GM19025 (cell line): ENCODE measurements at regions not wholly inside any gene's neighbourhood (a gene's known extent, or its start where the extent isn't known, plus 50 kb on each side); places are given as distances from the start of the nearest gene placed in this dataset.
"Not testable (repeated sequence)": the region's sequence is repeated elsewhere in the genome, so short reads cannot be mapped to it uniquely, and the experiment has no call there.

ENCODE experiments used
- ATAC-seq: cut with Tn5 transposase; IDR thresholded peaks from one replicate; pipeline ENCODE4 v1.9.1; 2021; ENCODE audit warnings: mild to moderate bottlenecking, low read depth, moderate library complexity; ENCODE audit not compliant: unreplicated experiment

DNA sequence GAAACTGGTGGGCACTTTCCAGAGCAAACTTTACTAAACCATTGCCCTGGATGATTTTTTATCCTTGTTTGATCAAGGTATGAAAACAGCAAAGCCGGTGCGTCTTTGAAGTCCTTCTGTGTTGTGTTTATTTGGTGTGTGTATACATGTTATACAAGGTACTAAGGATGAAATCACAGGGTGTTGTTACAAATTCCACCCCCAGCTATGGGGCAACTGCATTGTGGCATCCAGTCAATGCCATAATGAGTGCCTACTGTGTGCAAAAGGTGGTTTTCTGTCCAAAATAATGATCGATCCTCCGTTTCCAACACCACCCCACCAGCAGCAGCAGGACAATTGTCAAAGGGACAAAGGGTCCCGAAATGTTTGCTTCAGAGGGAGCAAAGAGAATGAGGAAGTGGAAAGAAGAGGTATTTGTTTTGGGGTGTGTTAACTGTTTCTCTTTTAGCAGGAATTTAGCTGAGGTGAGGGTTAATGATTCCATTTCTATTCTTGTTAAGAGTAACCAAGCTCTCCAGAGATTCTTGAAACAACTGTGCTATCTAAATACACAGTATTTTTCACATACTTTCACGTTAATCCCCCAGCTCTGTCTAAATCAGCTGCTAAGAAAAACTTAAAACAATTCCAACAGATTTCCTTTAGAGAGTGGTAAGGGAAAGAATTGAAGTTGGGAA is 568.7 kb upstream of the KLF4 start:
- no peak for ATAC-seq

GRCh38 chr9:108057421-108058134 is 568.0 kb upstream of the KLF4 start:
- no peak for ATAC-seq

DNA sequence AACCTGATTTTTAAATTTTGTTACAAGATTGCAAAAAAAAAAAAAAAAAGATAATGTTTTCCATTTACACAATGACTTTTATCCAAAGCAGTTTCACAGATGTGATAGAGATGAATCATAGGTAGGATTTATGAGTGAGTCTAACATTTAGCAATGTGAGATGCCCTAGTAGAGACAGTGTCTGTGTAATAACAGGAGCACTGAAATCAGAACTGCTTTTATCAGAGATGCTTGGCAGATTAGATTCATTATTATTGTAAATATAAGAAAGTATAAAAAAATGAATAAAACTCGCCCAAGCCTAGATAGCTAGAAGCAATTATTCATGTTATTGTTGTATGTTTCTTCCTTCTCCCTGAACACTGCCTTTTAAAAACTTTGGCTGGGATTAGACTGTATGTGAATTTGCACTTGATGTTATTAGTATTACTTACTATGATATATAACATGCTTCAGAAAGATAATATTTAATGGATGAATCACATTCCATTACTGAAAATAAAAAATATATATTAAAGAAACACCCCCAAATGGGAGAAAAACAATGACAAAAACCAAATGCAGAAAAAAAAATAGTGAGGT is 567.3 kb upstream of the KLF4 start:
- ATAC-seq: no peak

GRCh38 chr9:108056084-108056804 is 566.7 kb upstream of the KLF4 start:
- no peak for ATAC-seq

- no peak for ATAC-seq
These were observed 564.6 kb upstream of the KLF4 start for GRCh38 chr9:108054131-108054630.

DNA sequence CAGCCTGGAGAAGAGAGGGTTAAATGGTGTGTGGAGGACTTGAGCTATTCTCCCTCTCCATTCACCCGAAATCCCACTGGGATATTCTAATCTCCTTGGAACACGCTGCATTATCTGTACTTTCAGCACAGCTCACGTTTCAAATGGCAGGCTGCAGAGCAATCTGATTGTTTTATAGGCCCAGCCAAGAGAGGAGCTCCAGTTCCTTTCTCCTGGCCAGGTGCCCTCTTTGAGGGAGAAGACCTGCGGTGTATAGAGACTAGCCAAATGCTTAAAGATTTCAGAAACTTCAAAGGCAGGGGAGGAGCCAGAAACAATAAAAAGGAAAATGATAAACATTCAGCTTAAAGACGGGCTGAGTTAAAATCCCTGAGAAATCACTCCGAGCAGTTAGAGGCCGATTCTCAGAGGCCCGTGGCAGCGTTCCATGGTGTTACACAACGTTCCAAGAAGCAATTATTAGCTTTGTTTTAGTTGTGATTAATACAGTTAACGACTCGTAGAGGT is 564.0 kb upstream of the KLF4 start:
- no peak for ATAC-seq

DNA sequence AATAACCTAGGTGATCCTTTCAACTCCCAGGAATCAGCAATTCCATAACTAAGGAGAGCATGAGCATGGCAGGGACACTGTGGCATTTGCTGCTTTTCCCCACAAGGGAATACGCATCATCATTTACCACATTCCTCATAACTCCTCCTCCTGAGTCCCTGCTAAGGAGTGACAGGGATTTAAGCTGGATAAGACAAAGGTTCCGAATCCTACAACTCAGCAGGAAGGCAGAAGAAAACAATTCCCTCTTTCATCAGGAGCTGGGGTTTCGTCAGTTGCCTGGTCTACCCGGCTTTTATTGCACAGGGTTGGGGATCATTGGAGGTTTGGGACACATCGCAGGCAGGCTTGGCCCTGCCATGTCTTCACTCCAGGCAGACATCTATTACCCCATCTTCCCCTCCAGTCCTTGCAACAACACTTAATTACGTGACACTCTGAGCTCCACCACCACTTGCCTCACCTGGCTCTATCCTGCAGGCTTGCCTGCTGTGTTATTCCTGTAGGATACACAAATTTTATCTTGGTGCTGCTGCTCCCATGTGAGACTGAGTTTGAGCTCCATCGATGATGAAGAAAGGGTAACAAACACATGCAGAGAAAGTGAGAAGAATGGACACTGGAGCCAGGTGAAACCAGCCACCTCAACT is 563.0 kb upstream of the KLF4 start:
- no peak for ATAC-seq

- no peak for ATAC-seq
These were observed 561.3 kb upstream of the KLF4 start for GRCh38 chr9:108050894-108051293.

GRCh38 chr9:108049671-108050494 is 560.3 kb upstream of the KLF4 start:
- no peak for ATAC-seq

GRCh38 chr9:108049026-108049607 is 559.5 kb upstream of the KLF4 start:
- ATAC-seq: no peak

- no peak for ATAC-seq
These were observed 558.9 kb upstream of the KLF4 start for GRCh38 chr9:108048406-108049025.

DNA sequence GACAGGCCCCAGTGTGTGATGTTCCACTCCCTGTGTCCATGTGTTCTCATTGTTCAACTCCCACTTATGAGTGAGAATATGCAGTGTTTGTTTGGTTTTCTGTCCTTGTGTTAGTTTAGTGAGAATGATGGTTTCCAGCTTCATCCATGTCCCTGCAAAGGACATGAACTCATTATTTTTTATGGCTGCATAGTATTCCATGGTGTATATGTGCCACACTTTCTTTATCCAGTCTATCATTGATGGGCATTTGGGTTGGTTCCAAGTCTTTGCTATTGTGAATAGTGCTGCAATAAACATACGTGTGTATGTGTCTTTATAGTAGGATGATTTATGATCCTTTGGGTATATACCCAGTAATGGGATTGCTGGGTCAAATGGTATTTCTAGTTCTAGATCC is 558.2 kb upstream of the KLF4 start:
- ATAC-seq: not testable (repeated sequence)

DNA sequence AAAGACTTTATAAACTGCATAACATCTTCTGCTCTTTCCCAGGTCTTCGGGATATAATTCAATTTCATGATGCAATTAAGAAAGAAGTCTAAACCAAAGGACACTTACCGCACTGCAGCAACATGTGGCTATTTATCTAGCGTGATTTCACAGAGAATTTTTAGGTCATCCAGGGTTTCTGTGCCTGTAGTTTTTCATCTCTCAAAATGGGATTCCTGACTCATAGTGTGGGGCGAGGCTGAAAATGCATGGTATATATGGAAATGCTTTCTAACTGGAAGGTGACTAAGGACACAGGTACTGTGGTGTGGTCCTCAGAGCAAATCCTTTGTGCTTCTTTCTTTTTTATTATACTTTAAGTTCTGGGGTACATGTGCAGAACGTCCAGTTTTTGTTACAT is 557.7 kb upstream of the KLF4 start:
- ATAC-seq: no peak

- ATAC-seq: no peak
These were observed 556.3 kb upstream of the KLF4 start for GRCh38 chr9:108045851-108046250.

- no peak for ATAC-seq
These were observed 554.0 kb upstream of the KLF4 start for GRCh38 chr9:108043585-108043984.

GRCh38 chr9:108041551-108041950 is 552.0 kb upstream of the KLF4 start:
- no peak for ATAC-seq

GRCh38 chr9:108040783-108041182 is 551.2 kb upstream of the KLF4 start:
- ATAC-seq: no peak

DNA sequence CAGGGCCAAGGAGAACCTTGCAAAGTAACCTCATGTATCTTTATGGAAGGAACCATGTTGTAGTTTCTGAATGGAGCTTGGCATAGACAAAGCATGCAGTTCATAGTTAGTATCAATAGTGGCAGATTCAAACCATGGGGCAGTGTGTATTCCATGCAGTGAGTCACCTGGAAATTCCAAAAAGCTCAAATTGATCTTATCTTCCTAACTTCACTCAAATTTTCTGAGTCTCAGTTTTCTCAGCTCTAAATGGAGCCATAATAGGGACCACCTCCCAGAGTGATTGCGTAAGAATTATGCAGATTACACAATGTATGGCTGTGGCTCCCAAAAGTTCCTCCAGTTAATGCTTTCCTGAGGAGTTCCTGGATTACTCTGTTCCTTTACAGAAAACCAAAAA is 549.9 kb upstream of the KLF4 start:
- no peak for ATAC-seq

GRCh38 chr9:108039012-108039411 is 549.4 kb upstream of the KLF4 start:
- ATAC-seq: no peak
